ENCODE measurements at regions not wholly inside any gene's neighbourhood (a gene's known extent, or its start where the extent isn't known, plus 50 kb on each side); places are given as distances from the start of the nearest gene placed in this dataset.

- H3K79me2 ChIP-seq (ENCODE audit: insufficient read depth, low read length): no peaks in the 10 kb centered on the region
- TF ChIP-seq ZNF512B (CRISPR knock-in tag; IDR thresholded peaks at IDR 0.05; ENCODE audit: borderline replicate concordance) (no peak), HOXD1 (CRISPR knock-in tag; IDR thresholded peaks at IDR 0.05) (no peak), MYC (CRISPR knock-in tag; IDR thresholded peaks at IDR 0.05; ENCODE audit: borderline replicate concordance) (no peak), ZKSCAN8 (CRISPR knock-in tag; IDR thresholded peaks at IDR 0.05; ENCODE audit: borderline replicate concordance) (no peak), XRCC5 (optimal IDR thresholded peaks at IDR 0.05; ENCODE audit: low read length) (no peak), ELF3 (CRISPR knock-in tag; IDR thresholded peaks at IDR 0.05) (no peak), RBM39 (IDR thresholded peaks at IDR 0.05; ENCODE audit: low read depth, low read length, poor library complexity, severe bottlenecking) (no peak), SALL2 (CRISPR knock-in tag; IDR thresholded peaks at IDR 0.05) (no peak), ZNF614 (CRISPR knock-in tag; IDR thresholded peaks at IDR 0.05; ENCODE audit: borderline replicate concordance) (no peak), KDM3A (CRISPR knock-in tag; IDR thresholded peaks at IDR 0.05; ENCODE audit: low read depth) (no peak), ZFP1 (CRISPR knock-in tag; IDR thresholded peaks at IDR 0.05) (no peak), IRX3 (CRISPR knock-in tag; IDR thresholded peaks at IDR 0.05; ENCODE audit: borderline replicate concordance, low read depth) (no peak), POGK (CRISPR knock-in tag; conservative IDR thresholded peaks at IDR 0.05) (no peak)
- H3K27me3 ChIP-seq (ENCODE audit: control insufficient read depth in 1 of 2, insufficient read depth in 2 of 2, low read length in 2 of 2): no peaks in the 10 kb centered on the region
- in situ Hi-C loops (cut with HindIII; ENCODE audit: extremely low pct_ligation_motif_present, low pct_unique_long_range_greater_than_20kb) (no loop called here), intact Hi-C loops (cut with micrococcal nuclease; ENCODE audit: unreplicated experiment) (no loop called here)
- H3K36me3 ChIP-seq (replicated peaks in 1 of 2; ENCODE audit: control insufficient read depth in 1 of 2, insufficient read depth in 2 of 2, low read length in 2 of 2): no peaks in the 10 kb centered on the region
- DNase-seq (ENCODE audit: low spot score) (no peak), ATAC-seq (no peak), FAIRE-seq (no peak)
- H3K9ac ChIP-seq (ENCODE audit: insufficient read depth, low read depth, low read length): no peak overlapping the region
- no peaks in the 10 kb centered on the region for H4K20me1 ChIP-seq (ENCODE audit: insufficient read depth, low read length)
- H3K9me3 ChIP-seq (ENCODE audit: low read length): peaks cover 79% of the 10 kb centered on the region
- ChIA-PET CTCF (ENCODE audit: low intra/inter-chr PET ratio, low total read pairs) (no interaction called here), POLR2A (no interaction called here)
- H2AFZ ChIP-seq (ENCODE audit: low read length): no peak overlapping the region
- H3K27ac ChIP-seq (ENCODE audit: extremely low read length, insufficient read depth, low read length): no peak overlapping the region
- no peak overlapping the region for H3K4me2 ChIP-seq (ENCODE audit: low read depth, low read length)
- H3K4me3 ChIP-seq (replicated peaks in 1 of 3; ENCODE audit: insufficient read depth in 1 of 3, low read depth in 2 of 3, low read length in 3 of 3): no peak overlapping the region
- no peaks in the 10 kb centered on the region for H3K4me1 ChIP-seq (ENCODE audit: insufficient read depth, low read length)
- BruUV-seq (replicated peaks): no TSS peak
Observed at GRCh38 chr4:19883841-19884240, 367.9 kb upstream of the SLIT2 start.

All from HepG2 (cell line).